Loucy (cell line): ENCODE measurements at regions not wholly inside any gene's neighbourhood (a gene's known extent, or its start where the extent isn't known, plus 50 kb on each side); places are given as distances from the start of the nearest gene placed in this dataset.

Experiments used
- EZH2phosphoT487 ChIP-seq: fragments of 200-600 bp; IDR thresholded peaks from 2 replicates; pipeline ENCODE4 v1.6.1; 2018; ENCODE audit warnings: antibody characterized with exemption, mild to moderate bottlenecking, moderate library complexity, borderline replicate concordance
- TF ChIP-seq, protein P1 (sequence below): fragments of 200-600 bp; sonication (generic); conservative IDR thresholded peaks from 2 replicates; pipeline ENCODE4 v1.5.1; 2014; ENCODE audit warnings: mild to moderate bottlenecking, antibody characterized with exemption, low read length

GRCh38 chr1:4075436-4076225 lies 175.6 kb upstream of the C1orf174 start:
- TF ChIP-seq, protein P1, sequence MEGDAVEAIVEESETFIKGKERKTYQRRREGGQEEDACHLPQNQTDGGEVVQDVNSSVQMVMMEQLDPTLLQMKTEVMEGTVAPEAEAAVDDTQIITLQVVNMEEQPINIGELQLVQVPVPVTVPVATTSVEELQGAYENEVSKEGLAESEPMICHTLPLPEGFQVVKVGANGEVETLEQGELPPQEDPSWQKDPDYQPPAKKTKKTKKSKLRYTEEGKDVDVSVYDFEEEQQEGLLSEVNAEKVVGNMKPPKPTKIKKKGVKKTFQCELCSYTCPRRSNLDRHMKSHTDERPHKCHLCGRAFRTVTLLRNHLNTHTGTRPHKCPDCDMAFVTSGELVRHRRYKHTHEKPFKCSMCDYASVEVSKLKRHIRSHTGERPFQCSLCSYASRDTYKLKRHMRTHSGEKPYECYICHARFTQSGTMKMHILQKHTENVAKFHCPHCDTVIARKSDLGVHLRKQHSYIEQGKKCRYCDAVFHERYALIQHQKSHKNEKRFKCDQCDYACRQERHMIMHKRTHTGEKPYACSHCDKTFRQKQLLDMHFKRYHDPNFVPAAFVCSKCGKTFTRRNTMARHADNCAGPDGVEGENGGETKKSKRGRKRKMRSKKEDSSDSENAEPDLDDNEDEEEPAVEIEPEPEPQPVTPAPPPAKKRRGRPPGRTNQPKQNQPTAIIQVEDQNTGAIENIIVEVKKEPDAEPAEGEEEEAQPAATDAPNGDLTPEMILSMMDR = no peak
- no peak for TF ChIP-seq EZH2phosphoT487
